PC-3 (cell line): ENCODE measurements at regions not wholly inside any gene's neighbourhood (a gene's known extent, or its start where the extent isn't known, plus 50 kb on each side); places are given as distances from the start of the nearest gene placed in this dataset.

Source experiments
- EZH2 ChIP-seq: fragments of 300-600 bp; sonication (generic); IDR thresholded peaks from one replicate; pipeline ENCODE4 v1.6.1; 2017; ENCODE audit warnings: antibody characterized with exemption, mild to moderate bottlenecking, low read length; ENCODE audit not compliant: unreplicated experiment
- EZH2phosphoT487 ChIP-seq: fragments of 300-600 bp; sonication (generic); IDR thresholded peaks from 2 replicates; pipeline ENCODE4 v1.6.1; 2018; ENCODE audit warnings: mild to moderate bottlenecking, antibody characterized with exemption, low read length, borderline replicate concordance
- TF ChIP-seq, protein P1 (sequence below): fragments of 300-600 bp; sonication (generic); conservative IDR thresholded peaks from 2 replicates; pipeline ENCODE4 v1.5.1; 2017; ENCODE audit warnings: antibody characterized with exemption, low read depth, mild to moderate bottlenecking, low read length

DNA sequence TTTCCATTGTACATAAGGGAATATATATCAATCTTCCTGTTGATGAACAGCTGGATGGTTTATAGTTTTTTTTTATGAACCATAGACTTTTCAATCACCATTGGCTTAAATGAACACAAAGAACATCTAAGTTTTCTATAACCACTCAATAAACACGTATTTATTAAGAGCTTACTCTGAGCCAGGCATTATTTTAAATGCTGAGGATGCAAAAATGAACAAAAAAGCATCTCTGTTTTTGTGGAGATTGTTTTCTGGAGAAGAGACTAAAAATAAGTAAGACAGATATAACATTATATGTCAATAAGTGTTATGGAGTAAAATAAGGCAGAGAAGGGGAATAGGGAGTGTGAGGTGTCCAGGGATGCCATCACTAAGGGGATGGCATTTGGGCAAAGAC, 52.1 kb upstream of the SLC24A2 start:
- TF ChIP-seq, protein P1, sequence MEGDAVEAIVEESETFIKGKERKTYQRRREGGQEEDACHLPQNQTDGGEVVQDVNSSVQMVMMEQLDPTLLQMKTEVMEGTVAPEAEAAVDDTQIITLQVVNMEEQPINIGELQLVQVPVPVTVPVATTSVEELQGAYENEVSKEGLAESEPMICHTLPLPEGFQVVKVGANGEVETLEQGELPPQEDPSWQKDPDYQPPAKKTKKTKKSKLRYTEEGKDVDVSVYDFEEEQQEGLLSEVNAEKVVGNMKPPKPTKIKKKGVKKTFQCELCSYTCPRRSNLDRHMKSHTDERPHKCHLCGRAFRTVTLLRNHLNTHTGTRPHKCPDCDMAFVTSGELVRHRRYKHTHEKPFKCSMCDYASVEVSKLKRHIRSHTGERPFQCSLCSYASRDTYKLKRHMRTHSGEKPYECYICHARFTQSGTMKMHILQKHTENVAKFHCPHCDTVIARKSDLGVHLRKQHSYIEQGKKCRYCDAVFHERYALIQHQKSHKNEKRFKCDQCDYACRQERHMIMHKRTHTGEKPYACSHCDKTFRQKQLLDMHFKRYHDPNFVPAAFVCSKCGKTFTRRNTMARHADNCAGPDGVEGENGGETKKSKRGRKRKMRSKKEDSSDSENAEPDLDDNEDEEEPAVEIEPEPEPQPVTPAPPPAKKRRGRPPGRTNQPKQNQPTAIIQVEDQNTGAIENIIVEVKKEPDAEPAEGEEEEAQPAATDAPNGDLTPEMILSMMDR, result no peak
- TF ChIP-seq EZH2phosphoT487 (no peak), EZH2 (no peak)
